ENCODE measurements at regions not wholly inside any gene's neighbourhood (a gene's known extent, or its start where the extent isn't known, plus 50 kb on each side); places are given as distances from the start of the nearest gene placed in this dataset.

- H3K9ac ChIP-seq (ENCODE audit: low read length): no peak overlapping the region
- no peak overlapping the region for H3K4me2 ChIP-seq (ENCODE audit: low read length)
- H3K36me3 ChIP-seq (replicated peaks; ENCODE audit: low read depth, low read length): no peaks in the 10 kb centered on the region
- H4K20me1 ChIP-seq (ENCODE audit: insufficient read depth, low read length): no peaks in the 10 kb centered on the region
- H3K27me3 ChIP-seq (ENCODE audit: low read depth, low read length): no peaks in the 10 kb centered on the region
- no peak overlapping the region for H2AFZ ChIP-seq (ENCODE audit: low read depth, low read length)
- H3K4me1 ChIP-seq (ENCODE audit: low read length): no peaks in the 10 kb centered on the region
- no peaks in the 10 kb centered on the region for H3K79me2 ChIP-seq (ENCODE audit: low read length)
- no peak overlapping the region for H3K27ac ChIP-seq (ENCODE audit: low read length)
- H3K4me3 ChIP-seq (ENCODE audit: low read length): no peak overlapping the region
- H3K9me3 ChIP-seq (ENCODE audit: insufficient read depth, low read length): no peaks in the 10 kb centered on the region
- TF ChIP-seq, protein P1, sequence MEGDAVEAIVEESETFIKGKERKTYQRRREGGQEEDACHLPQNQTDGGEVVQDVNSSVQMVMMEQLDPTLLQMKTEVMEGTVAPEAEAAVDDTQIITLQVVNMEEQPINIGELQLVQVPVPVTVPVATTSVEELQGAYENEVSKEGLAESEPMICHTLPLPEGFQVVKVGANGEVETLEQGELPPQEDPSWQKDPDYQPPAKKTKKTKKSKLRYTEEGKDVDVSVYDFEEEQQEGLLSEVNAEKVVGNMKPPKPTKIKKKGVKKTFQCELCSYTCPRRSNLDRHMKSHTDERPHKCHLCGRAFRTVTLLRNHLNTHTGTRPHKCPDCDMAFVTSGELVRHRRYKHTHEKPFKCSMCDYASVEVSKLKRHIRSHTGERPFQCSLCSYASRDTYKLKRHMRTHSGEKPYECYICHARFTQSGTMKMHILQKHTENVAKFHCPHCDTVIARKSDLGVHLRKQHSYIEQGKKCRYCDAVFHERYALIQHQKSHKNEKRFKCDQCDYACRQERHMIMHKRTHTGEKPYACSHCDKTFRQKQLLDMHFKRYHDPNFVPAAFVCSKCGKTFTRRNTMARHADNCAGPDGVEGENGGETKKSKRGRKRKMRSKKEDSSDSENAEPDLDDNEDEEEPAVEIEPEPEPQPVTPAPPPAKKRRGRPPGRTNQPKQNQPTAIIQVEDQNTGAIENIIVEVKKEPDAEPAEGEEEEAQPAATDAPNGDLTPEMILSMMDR (IDR thresholded peaks at IDR 0.05; ENCODE audit: low read depth, low read length): no peak
- TF ChIP-seq EZH2phosphoT487 (IDR thresholded peaks at IDR 0.05; ENCODE audit: low read depth): no peak
These were observed 229.5 kb upstream of the TMEFF2 start for GRCh38 chr2:192424243-192424642.

DNA sequence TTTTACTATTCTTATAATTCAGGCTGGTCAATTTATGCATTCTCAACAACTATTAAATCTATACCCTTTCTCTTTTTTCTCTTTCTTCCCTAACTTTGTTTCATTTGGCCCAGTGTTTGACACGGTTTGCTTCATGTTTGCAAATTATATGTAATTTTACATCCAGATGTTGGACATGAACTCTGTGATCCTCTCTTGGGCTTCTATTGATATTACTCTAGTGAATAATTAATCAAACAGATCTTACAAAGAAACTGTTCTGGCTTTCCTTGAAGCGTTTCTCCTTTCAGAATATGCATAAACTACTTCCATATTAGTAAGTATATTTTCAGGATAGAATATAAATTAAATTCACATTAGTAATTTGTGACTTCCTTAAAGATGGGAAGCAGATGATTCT is 225.1 kb upstream of the TMEFF2 start:
- no peak overlapping the region for H2AFZ ChIP-seq (ENCODE audit: low read depth, low read length)
- no peak overlapping the region for H3K4me2 ChIP-seq (ENCODE audit: low read length)
- no peak overlapping the region for H3K27ac ChIP-seq (ENCODE audit: low read length)
- H3K4me3 ChIP-seq (ENCODE audit: low read length): no peak overlapping the region
- no peak overlapping the region for H3K9ac ChIP-seq (ENCODE audit: low read length)
- no peaks in the 10 kb centered on the region for H3K27me3 ChIP-seq (ENCODE audit: low read depth, low read length)
- H3K4me1 ChIP-seq (ENCODE audit: low read length): no peaks in the 10 kb centered on the region
- H3K79me2 ChIP-seq (ENCODE audit: low read length): no peaks in the 10 kb centered on the region
- H3K9me3 ChIP-seq (ENCODE audit: insufficient read depth, low read length): no peaks in the 10 kb centered on the region
- no peaks in the 10 kb centered on the region for H4K20me1 ChIP-seq (ENCODE audit: insufficient read depth, low read length)
- H3K36me3 ChIP-seq (replicated peaks; ENCODE audit: low read depth, low read length): no peaks in the 10 kb centered on the region
- TF ChIP-seq EZH2phosphoT487 (IDR thresholded peaks at IDR 0.05; ENCODE audit: low read depth): no peak
- TF ChIP-seq, protein P1 (IDR thresholded peaks at IDR 0.05; ENCODE audit: low read depth, low read length): no peak

- Histone ChIP-seq H3K9ac (ENCODE audit: low read length) (no peak overlapping the region), H3K27ac (ENCODE audit: low read length) (no peak overlapping the region), H3K4me2 (ENCODE audit: low read length) (no peak overlapping the region), H3K9me3 (ENCODE audit: insufficient read depth, low read length) (no peaks in the 10 kb centered on the region), H3K4me1 (ENCODE audit: low read length) (no peaks in the 10 kb centered on the region), H3K79me2 (ENCODE audit: low read length) (no peaks in the 10 kb centered on the region), H3K27me3 (ENCODE audit: low read depth, low read length) (no peaks in the 10 kb centered on the region), H3K4me3 (ENCODE audit: low read length) (no peak overlapping the region), H3K36me3 (replicated peaks; ENCODE audit: low read depth, low read length) (no peaks in the 10 kb centered on the region), H2AFZ (ENCODE audit: low read depth, low read length) (no peak overlapping the region), H4K20me1 (ENCODE audit: insufficient read depth, low read length) (no peaks in the 10 kb centered on the region)
- TF ChIP-seq, protein P1 (IDR thresholded peaks at IDR 0.05; ENCODE audit: low read depth, low read length): no peak
- TF ChIP-seq EZH2phosphoT487 (IDR thresholded peaks at IDR 0.05; ENCODE audit: low read depth): no peak
These were observed 221.3 kb upstream of the TMEFF2 start for GRCh38 chr2:192416060-192416459.

DNA sequence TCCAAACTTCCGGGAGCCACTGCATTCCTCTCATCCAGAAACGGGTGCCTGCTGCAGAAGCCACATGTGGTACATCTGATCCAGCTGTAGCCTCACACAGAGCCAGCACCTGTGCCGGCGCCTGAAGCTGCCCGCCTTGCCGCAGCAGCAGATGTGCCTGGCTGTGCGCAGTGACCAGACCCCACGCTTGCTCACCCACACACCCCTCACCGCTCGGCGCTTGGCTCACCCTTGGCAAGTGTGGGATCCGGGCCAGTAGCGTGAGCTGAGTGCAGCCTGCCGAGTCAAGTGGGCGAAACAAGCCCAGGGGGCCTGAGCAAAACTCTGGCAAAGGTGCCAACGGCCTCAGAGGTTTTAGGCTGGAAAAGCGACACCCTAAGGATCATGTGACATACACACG is 220.1 kb upstream of the TMEFF2 start:
- Histone ChIP-seq H3K9ac (ENCODE audit: low read length) (no peak overlapping the region), H3K4me3 (ENCODE audit: low read length) (no peak overlapping the region), H3K27ac (ENCODE audit: low read length) (no peak overlapping the region), H3K36me3 (replicated peaks; ENCODE audit: low read depth, low read length) (no peaks in the 10 kb centered on the region), H3K4me1 (ENCODE audit: low read length) (no peaks in the 10 kb centered on the region), H3K9me3 (ENCODE audit: insufficient read depth, low read length) (no peaks in the 10 kb centered on the region), H3K27me3 (ENCODE audit: low read depth, low read length) (no peaks in the 10 kb centered on the region), H3K4me2 (ENCODE audit: low read length) (no peak overlapping the region), H4K20me1 (ENCODE audit: insufficient read depth, low read length) (no peaks in the 10 kb centered on the region), H2AFZ (ENCODE audit: low read depth, low read length) (no peak overlapping the region), H3K79me2 (ENCODE audit: low read length) (no peaks in the 10 kb centered on the region)
- no peak for TF ChIP-seq EZH2phosphoT487 (IDR thresholded peaks at IDR 0.05; ENCODE audit: low read depth)
- TF ChIP-seq, protein P1 (IDR thresholded peaks at IDR 0.05; ENCODE audit: low read depth, low read length): no peak
